Left hindlimb (tissue), 1 donor: ENCODE measurements at regions not wholly inside any gene's neighbourhood (a gene's known extent, or its start where the extent isn't known, plus 50 kb on each side); places are given as distances from the start of the nearest gene placed in this dataset.

Experiments used
- DNase-seq: peaks from one replicate; pipeline ENCODE4 v3.0.0-alpha.2; 2018

GRCh38 chr1:213375002-213375401 is 324.0 kb downstream of the RPS6KC1 start:
- no peak for DNase-seq

GRCh38 chr1:213376862-213377372 is 325.9 kb downstream of the RPS6KC1 start:
- DNase-seq, result no peak

GRCh38 chr1:213380865-213381264 is 329.8 kb downstream of the RPS6KC1 start:
- DNase-seq, result no peak

GRCh38 chr1:213381572-213382084 is 330.6 kb downstream of the RPS6KC1 start:
- DNase-seq, result peak; percentile 69

- no peak for DNase-seq
Observed at GRCh38 chr1:213383465-213383864, 332.4 kb downstream of the RPS6KC1 start.

GRCh38 chr1:213385201-213385600 is 334.2 kb downstream of the RPS6KC1 start:
- DNase-seq, result no peak

- no peak for DNase-seq
Observed at GRCh38 chr1:213385806-213386324, 334.8 kb downstream of the RPS6KC1 start.

- no peak for DNase-seq
Observed at GRCh38 chr1:213387380-213388015, 336.5 kb downstream of the RPS6KC1 start.

- no peak for DNase-seq
Observed at GRCh38 chr1:213388199-213388598, 337.2 kb downstream of the RPS6KC1 start.

- no peak for DNase-seq
Observed at GRCh38 chr1:213389061-213389581, 338.1 kb downstream of the RPS6KC1 start.

- no peak for DNase-seq
Observed at GRCh38 chr1:213391445-213391844, 340.4 kb downstream of the RPS6KC1 start.

GRCh38 chr1:213393860-213394259 is 342.8 kb downstream of the RPS6KC1 start:
- DNase-seq, result no peak

GRCh38 chr1:213394837-213395236 is 343.8 kb downstream of the RPS6KC1 start:
- DNase-seq, result no peak

- DNase-seq, result no peak
Observed at GRCh38 chr1:213397638-213398037, 346.6 kb downstream of the RPS6KC1 start.

- DNase-seq, result no peak
Observed at GRCh38 chr1:213399695-213400094, 348.7 kb downstream of the RPS6KC1 start.

- no peak for DNase-seq
Observed at GRCh38 chr1:213409208-213409631, 358.2 kb downstream of the RPS6KC1 start.

- no peak for DNase-seq
Observed at GRCh38 chr1:213409971-213410370, 358.9 kb downstream of the RPS6KC1 start.

GRCh38 chr1:213414346-213414745 is 363.3 kb downstream of the RPS6KC1 start:
- no peak for DNase-seq

- DNase-seq, result no peak
Observed at GRCh38 chr1:213414911-213415310, 363.9 kb downstream of the RPS6KC1 start.

GRCh38 chr1:213415691-213416380 is 364.8 kb downstream of the RPS6KC1 start:
- DNase-seq, result no peak

GRCh38 chr1:213416461-213417224 is 365.6 kb downstream of the RPS6KC1 start:
- no peak for DNase-seq

GRCh38 chr1:213417225-213417820 is 366.3 kb downstream of the RPS6KC1 start:
- no peak for DNase-seq
